Endothelial cell of umbilical vein (primary cell): ENCODE measurements at regions not wholly inside any gene's neighbourhood (a gene's known extent, or its start where the extent isn't known, plus 50 kb on each side); places are given as distances from the start of the nearest gene placed in this dataset.
A peak's percentile ranks its signal among the peaks of the same experiment; 100 is the strongest.

ENCODE experiments used
- BruUV-seq: library from RNA; stranded (reverse); fragments of 400-500 nt; replicated peaks from 2 replicates; lab custom pipeline; 2021; lab: Mats Ljungman, UMichigan
- CTCF ChIA-PET: fragments of 300-600, 350-600 bp; sonication (Branson Sonifier 250); formaldehyde crosslinking; loops from one replicate; lab custom pipeline; 2021; ENCODE audit warnings: antibody characterized with exemption, inconsistent platforms; lab: Charles Lee
- POLR2A ChIA-PET: fragments of 300-600, 350-600 bp; sonication (Branson Sonifier 250); formaldehyde crosslinking; loops from one replicate; lab custom pipeline; 2021; ENCODE audit warnings: antibody characterized with exemption, inconsistent platforms; lab: Charles Lee
- DNase-seq: peaks from one replicate; pipeline ENCODE4 v3.0.0-alpha.2; 2011; ENCODE audit warnings: low read depth, low spot score
- FAIRE-seq: peaks from 2 replicates; lab custom pipeline; 2011; peaks lifted over from hg19 to GRCh38; lab: Jason Lieb, UNC
- H2AFZ ChIP-seq: 2 replicates; pipeline ENCODE4 v1.6.0; 2012; ENCODE audit warnings: low read depth, low read length, control low read depth, inconsistent platforms
- H3K27ac ChIP-seq: 2 replicates; pipeline ENCODE4 v1.5.1; 2011; ENCODE audit warnings: low read depth, mild to moderate bottlenecking, control low read depth, low read length, moderate library complexity; ENCODE audit not compliant: insufficient read depth
- H3K27me3 ChIP-seq, 2 experiments: 2 replicates each; pipeline versions ENCODE4 v1.6.0 to v1.6.1; 2011; ENCODE audit warnings: low read length in 2 of 2, mixed read lengths in 1 of 2; ENCODE audit not compliant: control insufficient read depth in 2 of 2, insufficient read depth in 2 of 2
- H3K36me3 ChIP-seq, 2 experiments: 2 replicates in 1 of 2; 3 replicates in 1 of 2; pipeline ENCODE4 v1.5.1; 2011; ENCODE audit warnings: low read length in 2 of 2, mild to moderate bottlenecking in 1 of 2, moderate library complexity in 1 of 2; ENCODE audit not compliant: control insufficient read depth in 2 of 2, insufficient read depth in 2 of 2; ENCODE audit errors: extremely low read depth in 1 of 2
- H3K4me1 ChIP-seq: 3 replicates; pipeline ENCODE4 v1.5.1; 2011; ENCODE audit warnings: mild to moderate bottlenecking, low read length; ENCODE audit not compliant: control insufficient read depth, insufficient read depth; ENCODE audit errors: extremely low read depth
- H3K4me2 ChIP-seq: 2 replicates; pipeline ENCODE4 v1.6.1; 2011; ENCODE audit warnings: low read length, control low read depth, mixed read lengths; ENCODE audit not compliant: insufficient read depth
- H3K4me3 ChIP-seq, 3 experiments: fragments of 200-600 bp in 1 of 3; sonication (generic), shearing (Covaris generic) in 1 of 3; replicated peaks in 1 of 3; 2 replicates each; pipeline ENCODE4 v1.5.1; 2011 to 2016; ENCODE audit warnings: control low read depth in 3 of 3, low read length in 3 of 3, mild to moderate bottlenecking in 2 of 3, inconsistent platforms in 1 of 3, low read depth in 1 of 3, moderate library complexity in 1 of 3; ENCODE audit not compliant: insufficient read depth in 1 of 3
- H3K79me2 ChIP-seq: 2 replicates; pipeline ENCODE4 v1.6.0; 2012; ENCODE audit warnings: low read length, inconsistent platforms; ENCODE audit not compliant: control insufficient read depth, insufficient read depth
- H3K9ac ChIP-seq: replicated peaks from 2 replicates; pipeline ENCODE3; 2011; ENCODE audit warnings: low read length, control low read depth; ENCODE audit not compliant: insufficient read depth; ENCODE audit errors: extremely low read depth
- H3K9me1 ChIP-seq: replicated peaks from 3 replicates; pipeline ENCODE4 v1.6.0; 2011; ENCODE audit warnings: mild to moderate bottlenecking, low read length; ENCODE audit not compliant: control insufficient read depth, insufficient read depth; ENCODE audit errors: extremely low read depth
- H3K9me3 ChIP-seq: replicated peaks from 2 replicates; pipeline ENCODE4 v1.5.1; 2012; ENCODE audit warnings: low read length, inconsistent platforms; ENCODE audit not compliant: control insufficient read depth, insufficient read depth
- H4K20me1 ChIP-seq: replicated peaks from 2 replicates; pipeline ENCODE3; 2011; ENCODE audit warnings: mild to moderate bottlenecking, low read length; ENCODE audit not compliant: control insufficient read depth, insufficient read depth; ENCODE audit errors: extremely low read depth
- EZH2 ChIP-seq: IDR thresholded peaks from 2 replicates; pipeline ENCODE4 v1.6.1; 2012; ENCODE audit warnings: borderline replicate concordance, low read depth, mild to moderate bottlenecking, moderate library complexity, low read length, inconsistent platforms; ENCODE audit not compliant: severe bottlenecking
- FOS ChIP-seq: IDR thresholded peaks from 2 replicates; pipeline ENCODE4 v1.6.1; 2011; ENCODE audit warnings: mild to moderate bottlenecking, low read length, moderate library complexity, borderline replicate concordance; ENCODE audit not compliant: insufficient read depth
- GATA2 ChIP-seq: IDR thresholded peaks from 2 replicates; pipeline ENCODE4 v1.7.0; 2011; ENCODE audit warnings: low read depth, mild to moderate bottlenecking, moderate library complexity, mixed read lengths, low read length; ENCODE audit not compliant: insufficient read length, insufficient read depth
- JUN ChIP-seq: IDR thresholded peaks from 2 replicates; pipeline ENCODE4 v1.6.1; 2011; ENCODE audit warnings: borderline replicate concordance, low read depth; ENCODE audit not compliant: insufficient read length, insufficient read depth
- MAX ChIP-seq: IDR thresholded peaks from 2 replicates; pipeline ENCODE4 v1.6.1; 2011; ENCODE audit not compliant: insufficient read depth, insufficient read length
- MYC ChIP-seq: IDR thresholded peaks from one replicate; pipeline ENCODE4 v1.6.1; 2011; ENCODE audit warnings: mild to moderate bottlenecking, low read depth, low read length
- POLR2A ChIP-seq: IDR thresholded peaks from 2 replicates; pipeline ENCODE4 v1.6.1; 2012; ENCODE audit warnings: low read depth, mild to moderate bottlenecking, control low read depth, low read length
- POLR2AphosphoS5 ChIP-seq: IDR thresholded peaks from 2 replicates; pipeline ENCODE4 v1.6.1; 2012; ENCODE audit warnings: low read depth, mild to moderate bottlenecking, control low read depth, low read length, moderate library complexity; ENCODE audit not compliant: insufficient read depth
- dilution Hi-C: fragments of 300-500 bp; cut with MboI; formaldehyde crosslinking; loops from one replicate; pipeline ENCODE4 v1.15.0; 2019; ENCODE audit warnings: low sequenced_read_pairs; ENCODE audit not compliant: extremely low pct_ligation_motif_present
- intact Hi-C: fragments of 100-400 bp; cut with micrococcal nuclease; formaldehyde crosslinking; loops from one replicate; pipeline ENCODE4 v1.10.0; 2022

DNA sequence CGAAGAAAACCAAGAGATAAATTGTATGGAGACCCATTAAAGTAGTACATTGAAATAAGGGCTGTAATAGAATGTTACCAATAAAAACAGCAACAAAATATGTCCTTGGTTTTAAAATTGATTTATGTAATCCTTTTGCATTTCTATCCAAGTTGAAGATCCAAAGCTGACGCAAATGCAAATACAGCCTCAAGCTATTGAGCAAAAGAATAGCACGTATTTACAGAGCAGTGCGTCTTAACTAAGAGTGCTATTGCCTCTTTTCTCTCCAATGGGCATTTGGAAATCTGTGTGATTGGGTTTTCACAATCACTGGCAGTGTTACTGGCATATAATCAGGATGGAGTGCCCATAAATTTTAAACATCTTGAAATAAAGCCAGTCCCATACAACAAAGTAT, 417.4 kb downstream of the TLL1 start:
- TF ChIP-seq MAX (no peak), POLR2A (no peak)
- Histone ChIP-seq H3K79me2 (no peaks in the 10 kb centered on the region), H3K36me3 (no peaks in the 10 kb centered on the region), H4K20me1 (no peaks in the 10 kb centered on the region), H3K4me3 (no peak overlapping the region), H2AFZ (no peak overlapping the region), H3K4me1 (peaks cover 5% of the 10 kb centered on the region), H3K4me2 (no peak overlapping the region), H3K9ac (no peak overlapping the region), H3K9me3 (no peaks in the 10 kb centered on the region), H3K27ac (no peak overlapping the region), H3K27me3 (no peaks in the 10 kb centered on the region), H3K9me1 (no peaks in the 10 kb centered on the region)
- FAIRE-seq (no peak), DNase-seq (no peak)
- dilution Hi-C loops, result no loop called here
- ChIA-PET POLR2A (no interaction called here), CTCF (no interaction called here)
- intact Hi-C loops, result no loop called here
- BruUV-seq, result no TSS peak

DNA sequence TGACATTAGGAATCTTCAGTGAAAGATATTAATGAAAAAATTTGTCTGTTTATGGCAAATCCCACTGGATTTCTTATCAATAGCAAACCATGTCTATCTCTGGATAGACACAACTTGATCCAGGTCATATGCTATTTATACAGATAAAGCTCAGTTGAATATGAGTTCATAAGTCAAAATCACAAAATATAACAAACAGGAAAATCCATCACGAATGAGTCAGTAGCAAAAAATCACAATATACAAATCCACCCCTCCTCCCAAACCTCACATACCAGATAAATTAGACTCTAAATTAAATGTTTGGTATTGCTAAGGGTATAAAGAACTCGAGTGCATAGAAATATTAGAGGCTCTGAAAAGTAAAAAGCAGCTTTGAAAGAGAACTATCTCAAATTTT, 420.5 kb downstream of the TLL1 start:
- Histone ChIP-seq H3K4me2 (no peak overlapping the region), H3K4me3 (no peak overlapping the region), H2AFZ (no peak overlapping the region), H3K79me2 (no peaks in the 10 kb centered on the region), H3K9ac (no peak overlapping the region), H3K27me3 (no peaks in the 10 kb centered on the region), H3K9me1 (no peaks in the 10 kb centered on the region), H3K9me3 (no peaks in the 10 kb centered on the region), H3K4me1 (peaks cover 5% of the 10 kb centered on the region), H4K20me1 (no peaks in the 10 kb centered on the region), H3K36me3 (no peaks in the 10 kb centered on the region), H3K27ac (no peak overlapping the region)
- FAIRE-seq (no peak), DNase-seq (peak; percentile 24)
- CTCF ChIA-PET, result no interaction called here
- POLR2A ChIA-PET, result no interaction called here
- TF ChIP-seq POLR2AphosphoS5, result no peak
- TF ChIP-seq POLR2A, result no peak
- no peak for TF ChIP-seq MAX
- TF ChIP-seq EZH2, result no peak
- no peak for TF ChIP-seq MYC
- peak; percentile 26 for TF ChIP-seq GATA2
- no peak for TF ChIP-seq JUN
- peak; percentile 52 for TF ChIP-seq FOS
- dilution Hi-C loops, result no loop called here
- BruUV-seq, result no TSS peak
- intact Hi-C loops, result no loop called here
